Endothelial cell of umbilical vein (primary cell): ENCODE measurements at regions not wholly inside any gene's neighbourhood (a gene's known extent, or its start where the extent isn't known, plus 50 kb on each side); places are given as distances from the start of the nearest gene placed in this dataset.

Source experiments
- BruUV-seq: library from RNA; stranded (reverse); fragments of 400-500 nt; replicated peaks from 2 replicates; lab custom pipeline; 2021; lab: Mats Ljungman, UMichigan
- CTCF ChIA-PET: fragments of 300-600, 350-600 bp; sonication (Branson Sonifier 250); formaldehyde crosslinking; loops from one replicate; lab custom pipeline; 2021; ENCODE audit warnings: antibody characterized with exemption, inconsistent platforms; lab: Charles Lee
- POLR2A ChIA-PET: fragments of 300-600, 350-600 bp; sonication (Branson Sonifier 250); formaldehyde crosslinking; loops from one replicate; lab custom pipeline; 2021; ENCODE audit warnings: antibody characterized with exemption, inconsistent platforms; lab: Charles Lee
- DNase-seq: peaks from one replicate; pipeline ENCODE4 v3.0.0-alpha.2; 2011; ENCODE audit warnings: low read depth, low spot score
- FAIRE-seq: peaks from 2 replicates; lab custom pipeline; 2011; peaks lifted over from hg19 to GRCh38; lab: Jason Lieb, UNC
- H2AFZ ChIP-seq: 2 replicates; pipeline ENCODE4 v1.6.0; 2012; ENCODE audit warnings: low read depth, low read length, control low read depth, inconsistent platforms
- H3K27ac ChIP-seq: 2 replicates; pipeline ENCODE4 v1.5.1; 2011; ENCODE audit warnings: low read depth, mild to moderate bottlenecking, control low read depth, low read length, moderate library complexity; ENCODE audit not compliant: insufficient read depth
- H3K27me3 ChIP-seq, 2 experiments: 2 replicates each; pipeline versions ENCODE4 v1.6.0 to v1.6.1; 2011; ENCODE audit warnings: low read length in 2 of 2, mixed read lengths in 1 of 2; ENCODE audit not compliant: control insufficient read depth in 2 of 2, insufficient read depth in 2 of 2
- H3K36me3 ChIP-seq, 2 experiments: 2 replicates in 1 of 2; 3 replicates in 1 of 2; pipeline ENCODE4 v1.5.1; 2011; ENCODE audit warnings: low read length in 2 of 2, mild to moderate bottlenecking in 1 of 2, moderate library complexity in 1 of 2; ENCODE audit not compliant: control insufficient read depth in 2 of 2, insufficient read depth in 2 of 2; ENCODE audit errors: extremely low read depth in 1 of 2
- H3K4me1 ChIP-seq: 3 replicates; pipeline ENCODE4 v1.5.1; 2011; ENCODE audit warnings: mild to moderate bottlenecking, low read length; ENCODE audit not compliant: control insufficient read depth, insufficient read depth; ENCODE audit errors: extremely low read depth
- H3K4me2 ChIP-seq: 2 replicates; pipeline ENCODE4 v1.6.1; 2011; ENCODE audit warnings: low read length, control low read depth, mixed read lengths; ENCODE audit not compliant: insufficient read depth
- H3K4me3 ChIP-seq, 3 experiments: fragments of 200-600 bp in 1 of 3; sonication (generic), shearing (Covaris generic) in 1 of 3; replicated peaks in 1 of 3; 2 replicates each; pipeline ENCODE4 v1.5.1; 2011 to 2016; ENCODE audit warnings: control low read depth in 3 of 3, low read length in 3 of 3, mild to moderate bottlenecking in 2 of 3, inconsistent platforms in 1 of 3, low read depth in 1 of 3, moderate library complexity in 1 of 3; ENCODE audit not compliant: insufficient read depth in 1 of 3
- H3K79me2 ChIP-seq: 2 replicates; pipeline ENCODE4 v1.6.0; 2012; ENCODE audit warnings: low read length, inconsistent platforms; ENCODE audit not compliant: control insufficient read depth, insufficient read depth
- H3K9ac ChIP-seq: replicated peaks from 2 replicates; pipeline ENCODE3; 2011; ENCODE audit warnings: low read length, control low read depth; ENCODE audit not compliant: insufficient read depth; ENCODE audit errors: extremely low read depth
- H3K9me1 ChIP-seq: replicated peaks from 3 replicates; pipeline ENCODE4 v1.6.0; 2011; ENCODE audit warnings: mild to moderate bottlenecking, low read length; ENCODE audit not compliant: control insufficient read depth, insufficient read depth; ENCODE audit errors: extremely low read depth
- H3K9me3 ChIP-seq: replicated peaks from 2 replicates; pipeline ENCODE4 v1.5.1; 2012; ENCODE audit warnings: low read length, inconsistent platforms; ENCODE audit not compliant: control insufficient read depth, insufficient read depth
- H4K20me1 ChIP-seq: replicated peaks from 2 replicates; pipeline ENCODE3; 2011; ENCODE audit warnings: mild to moderate bottlenecking, low read length; ENCODE audit not compliant: control insufficient read depth, insufficient read depth; ENCODE audit errors: extremely low read depth
- EZH2 ChIP-seq: IDR thresholded peaks from 2 replicates; pipeline ENCODE4 v1.6.1; 2012; ENCODE audit warnings: borderline replicate concordance, low read depth, mild to moderate bottlenecking, moderate library complexity, low read length, inconsistent platforms; ENCODE audit not compliant: severe bottlenecking
- FOS ChIP-seq: IDR thresholded peaks from 2 replicates; pipeline ENCODE4 v1.6.1; 2011; ENCODE audit warnings: mild to moderate bottlenecking, low read length, moderate library complexity, borderline replicate concordance; ENCODE audit not compliant: insufficient read depth
- GATA2 ChIP-seq: IDR thresholded peaks from 2 replicates; pipeline ENCODE4 v1.7.0; 2011; ENCODE audit warnings: low read depth, mild to moderate bottlenecking, moderate library complexity, mixed read lengths, low read length; ENCODE audit not compliant: insufficient read length, insufficient read depth
- JUN ChIP-seq: IDR thresholded peaks from 2 replicates; pipeline ENCODE4 v1.6.1; 2011; ENCODE audit warnings: borderline replicate concordance, low read depth; ENCODE audit not compliant: insufficient read length, insufficient read depth
- MYC ChIP-seq: IDR thresholded peaks from one replicate; pipeline ENCODE4 v1.6.1; 2011; ENCODE audit warnings: mild to moderate bottlenecking, low read depth, low read length
- POLR2A ChIP-seq: IDR thresholded peaks from 2 replicates; pipeline ENCODE4 v1.6.1; 2012; ENCODE audit warnings: low read depth, mild to moderate bottlenecking, control low read depth, low read length
- POLR2AphosphoS5 ChIP-seq: IDR thresholded peaks from 2 replicates; pipeline ENCODE4 v1.6.1; 2012; ENCODE audit warnings: low read depth, mild to moderate bottlenecking, control low read depth, low read length, moderate library complexity; ENCODE audit not compliant: insufficient read depth
- dilution Hi-C: fragments of 300-500 bp; cut with MboI; formaldehyde crosslinking; loops from one replicate; pipeline ENCODE4 v1.15.0; 2019; ENCODE audit warnings: low sequenced_read_pairs; ENCODE audit not compliant: extremely low pct_ligation_motif_present
- intact Hi-C: fragments of 100-400 bp; cut with micrococcal nuclease; formaldehyde crosslinking; loops from one replicate; pipeline ENCODE4 v1.10.0; 2022
- TF ChIP-seq, protein P1 (sequence below), 2 donors: IDR thresholded peaks; 1 replicate in 1 of 2; 2 replicates in 1 of 2; pipeline ENCODE4 v1.5.1; 2011; ENCODE audit warnings: low read length in 2 of 2, mild to moderate bottlenecking in 2 of 2, moderate library complexity in 2 of 2, control low read depth in 1 of 2, inconsistent platforms in 1 of 2, low read depth in 1 of 2; ENCODE audit not compliant: insufficient read depth in 1 of 2; ENCODE audit errors: extremely low read depth in 1 of 2
- TF ChIP-seq, protein P2 (sequence below): IDR thresholded peaks from 2 replicates; pipeline ENCODE4 v1.6.1; 2011; ENCODE audit not compliant: insufficient read depth, insufficient read length

DNA sequence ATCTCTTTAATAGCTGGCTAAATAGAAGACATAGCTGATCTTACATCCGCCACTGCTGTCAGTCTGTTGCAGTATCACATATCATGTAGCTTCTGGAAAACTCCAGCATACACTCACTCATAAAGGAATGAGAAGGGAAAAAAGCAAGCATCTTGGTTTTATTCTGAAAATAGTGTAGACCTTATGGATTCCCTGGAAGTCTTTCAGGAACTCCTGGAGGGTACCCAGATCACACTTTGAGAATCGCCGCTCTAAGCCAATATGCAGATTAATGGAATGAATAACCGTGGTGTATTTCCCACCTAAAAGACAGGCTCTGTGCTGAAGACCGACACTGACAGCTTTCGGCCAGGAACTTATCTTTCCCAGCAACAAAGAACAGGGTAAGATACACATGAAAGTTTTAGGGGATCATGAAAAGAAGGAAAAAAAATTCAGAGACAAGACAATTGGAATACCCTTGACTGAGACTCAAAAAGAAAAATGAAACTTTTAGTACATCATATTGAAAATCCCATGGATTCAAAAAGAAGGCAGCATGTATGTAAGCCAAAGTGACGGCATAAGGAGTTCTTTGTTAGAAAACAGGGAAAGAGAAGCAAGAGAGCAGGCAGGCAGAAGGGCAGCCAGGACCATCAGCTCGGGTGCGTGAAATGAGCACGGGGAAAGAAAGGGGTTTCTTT lies 56.4 kb upstream of the SEC11C start:
- H3K9me3 ChIP-seq: no peaks in the 10 kb centered on the region
- H3K4me2 ChIP-seq: no peak overlapping the region
- BruUV-seq: no TSS peak
- H4K20me1 ChIP-seq: no peaks in the 10 kb centered on the region
- no peaks in the 10 kb centered on the region for H3K36me3 ChIP-seq
- FAIRE-seq (no peak), DNase-seq (no peak)
- ChIA-PET CTCF (interaction anchor here (0.8 to 7.7 kb wide), 8 partner anchors 12 to 319 kb away, joined by 3 to 86 read pairs (median 8); no protein-coding TSS in a partner anchor), POLR2A (no interaction called here)
- no peak overlapping the region for H3K27ac ChIP-seq
- TF ChIP-seq, protein P1, sequence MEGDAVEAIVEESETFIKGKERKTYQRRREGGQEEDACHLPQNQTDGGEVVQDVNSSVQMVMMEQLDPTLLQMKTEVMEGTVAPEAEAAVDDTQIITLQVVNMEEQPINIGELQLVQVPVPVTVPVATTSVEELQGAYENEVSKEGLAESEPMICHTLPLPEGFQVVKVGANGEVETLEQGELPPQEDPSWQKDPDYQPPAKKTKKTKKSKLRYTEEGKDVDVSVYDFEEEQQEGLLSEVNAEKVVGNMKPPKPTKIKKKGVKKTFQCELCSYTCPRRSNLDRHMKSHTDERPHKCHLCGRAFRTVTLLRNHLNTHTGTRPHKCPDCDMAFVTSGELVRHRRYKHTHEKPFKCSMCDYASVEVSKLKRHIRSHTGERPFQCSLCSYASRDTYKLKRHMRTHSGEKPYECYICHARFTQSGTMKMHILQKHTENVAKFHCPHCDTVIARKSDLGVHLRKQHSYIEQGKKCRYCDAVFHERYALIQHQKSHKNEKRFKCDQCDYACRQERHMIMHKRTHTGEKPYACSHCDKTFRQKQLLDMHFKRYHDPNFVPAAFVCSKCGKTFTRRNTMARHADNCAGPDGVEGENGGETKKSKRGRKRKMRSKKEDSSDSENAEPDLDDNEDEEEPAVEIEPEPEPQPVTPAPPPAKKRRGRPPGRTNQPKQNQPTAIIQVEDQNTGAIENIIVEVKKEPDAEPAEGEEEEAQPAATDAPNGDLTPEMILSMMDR (IDR thresholded peaks at IDR 0.05; ENCODE audit: extremely low read depth in 1 of 2, insufficient read depth in 1 of 2, low read depth in 1 of 2, low read length in 2 of 2): no peak
- peaks cover 15% of the 10 kb centered on the region for H3K4me1 ChIP-seq
- H3K4me3 ChIP-seq: no peak overlapping the region
- peaks cover 0 to 4% of the 10 kb centered on the region in 2 experiments for H3K27me3 ChIP-seq
- no peak overlapping the region for H3K9ac ChIP-seq
- H3K9me1 ChIP-seq: no peaks in the 10 kb centered on the region
- dilution Hi-C loops (no loop called here), intact Hi-C loops (no loop called here)
- H2AFZ ChIP-seq: no peak overlapping the region
- no peaks in the 10 kb centered on the region for H3K79me2 ChIP-seq

DNA sequence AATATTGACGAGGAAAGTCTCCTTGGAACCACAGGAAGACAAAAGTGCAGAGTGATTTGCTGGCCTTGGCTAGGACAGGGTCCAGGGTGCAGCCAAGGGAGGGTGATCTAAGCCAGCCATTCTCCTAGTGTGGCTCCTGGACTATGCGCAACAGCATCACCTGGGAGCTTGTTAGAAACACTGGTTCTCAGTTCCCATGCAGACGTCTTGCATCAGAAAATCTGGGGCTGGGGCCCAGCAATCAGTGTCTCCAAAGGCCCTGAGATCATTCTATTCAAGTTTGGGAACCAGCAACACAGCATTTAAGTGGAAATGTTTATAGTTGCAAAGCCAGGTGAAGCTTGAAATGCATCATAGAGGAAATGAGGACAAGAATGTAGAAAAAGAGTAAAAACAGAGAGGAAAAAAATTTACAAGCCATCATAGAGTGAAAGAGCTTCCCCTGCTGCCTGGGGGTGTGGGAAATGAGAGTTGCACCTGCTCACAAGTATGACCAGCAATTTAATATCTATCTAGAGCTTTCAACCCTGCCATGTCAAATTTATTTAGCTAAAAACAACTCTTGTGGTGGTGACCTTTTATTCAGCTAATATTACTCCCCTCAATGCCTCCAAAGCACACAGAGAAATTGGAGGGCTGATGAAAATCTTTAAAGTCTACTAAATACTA lies 54.4 kb upstream of the SEC11C start:
- Histone ChIP-seq H3K79me2 (no peaks in the 10 kb centered on the region), H3K4me2 (peak overlapping the region; percentile 22), H3K4me1 (peaks cover 15% of the 10 kb centered on the region), H2AFZ (no peak overlapping the region), H3K9me3 (no peaks in the 10 kb centered on the region), H3K27me3 (peaks cover 0 to 2% of the 10 kb centered on the region in 2 experiments), H3K9ac (no peak overlapping the region), H3K27ac (no peak overlapping the region), H3K36me3 (no peaks in the 10 kb centered on the region), H3K9me1 (no peaks in the 10 kb centered on the region), H4K20me1 (no peaks in the 10 kb centered on the region), H3K4me3 (no peak overlapping the region)
- no peak for DNase-seq
- POLR2A ChIA-PET: no interaction called here
- intact Hi-C loops (loop anchor here (2.0 kb wide), 1 partner anchor 318 kb away; no protein-coding TSS in a partner anchor), dilution Hi-C loops (no loop called here)
- no peak for FAIRE-seq
- no TSS peak for BruUV-seq
- TF ChIP-seq GATA2 (no peak), EZH2 (no peak), JUN (no peak), POLR2AphosphoS5 (no peak), FOS (no peak), POLR2A (no peak), MYC (no peak)
- TF ChIP-seq, protein P1 (IDR thresholded peaks at IDR 0.05; ENCODE audit: extremely low read depth in 1 of 2, insufficient read depth in 1 of 2, low read depth in 1 of 2, low read length in 2 of 2): no peak
- TF ChIP-seq, protein P2, sequence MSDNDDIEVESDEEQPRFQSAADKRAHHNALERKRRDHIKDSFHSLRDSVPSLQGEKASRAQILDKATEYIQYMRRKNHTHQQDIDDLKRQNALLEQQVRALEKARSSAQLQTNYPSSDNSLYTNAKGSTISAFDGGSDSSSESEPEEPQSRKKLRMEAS: no peak
- CTCF ChIA-PET: interaction anchor here (1.0 to 7.7 kb wide), 14 partner anchors 8 to 619 kb away, joined by 3 to 86 read pairs (median 5); no protein-coding TSS in a partner anchor
